ENCODE measurements at regions not wholly inside any gene's neighbourhood (a gene's known extent, or its start where the extent isn't known, plus 50 kb on each side); places are given as distances from the start of the nearest gene placed in this dataset.

DNA sequence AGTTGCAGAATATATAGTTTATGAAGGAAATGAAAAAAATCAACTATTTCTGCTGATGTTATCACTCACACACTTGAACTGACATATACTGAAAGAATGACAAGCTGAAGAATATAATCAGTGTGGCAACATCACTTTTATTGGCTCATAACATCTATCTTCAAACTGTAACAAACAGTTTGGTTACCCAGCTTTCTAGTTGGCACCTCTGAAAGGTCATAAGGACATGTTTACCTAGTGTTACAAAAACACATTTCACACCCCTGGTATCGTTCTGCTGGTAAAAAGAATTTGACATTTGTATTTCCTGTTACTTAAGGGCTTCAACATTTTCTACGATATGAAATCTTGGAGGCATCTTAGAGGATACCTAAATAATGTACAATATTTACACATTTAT, 1267.0 kb upstream of the NCAM2 start:
- ATAC-seq: no peak
- TF ChIP-seq TCF7L2 (IDR thresholded peaks at IDR 0.05; ENCODE audit: low read depth, low read length) (no peak), POLR2AphosphoS5 (IDR thresholded peaks at IDR 0.05; ENCODE audit: low read depth, low read length) (no peak), SIN3A (IDR thresholded peaks at IDR 0.05; ENCODE audit: borderline replicate concordance, insufficient read depth, low read depth, low read length) (no peak)
- TF ChIP-seq, protein P1, sequence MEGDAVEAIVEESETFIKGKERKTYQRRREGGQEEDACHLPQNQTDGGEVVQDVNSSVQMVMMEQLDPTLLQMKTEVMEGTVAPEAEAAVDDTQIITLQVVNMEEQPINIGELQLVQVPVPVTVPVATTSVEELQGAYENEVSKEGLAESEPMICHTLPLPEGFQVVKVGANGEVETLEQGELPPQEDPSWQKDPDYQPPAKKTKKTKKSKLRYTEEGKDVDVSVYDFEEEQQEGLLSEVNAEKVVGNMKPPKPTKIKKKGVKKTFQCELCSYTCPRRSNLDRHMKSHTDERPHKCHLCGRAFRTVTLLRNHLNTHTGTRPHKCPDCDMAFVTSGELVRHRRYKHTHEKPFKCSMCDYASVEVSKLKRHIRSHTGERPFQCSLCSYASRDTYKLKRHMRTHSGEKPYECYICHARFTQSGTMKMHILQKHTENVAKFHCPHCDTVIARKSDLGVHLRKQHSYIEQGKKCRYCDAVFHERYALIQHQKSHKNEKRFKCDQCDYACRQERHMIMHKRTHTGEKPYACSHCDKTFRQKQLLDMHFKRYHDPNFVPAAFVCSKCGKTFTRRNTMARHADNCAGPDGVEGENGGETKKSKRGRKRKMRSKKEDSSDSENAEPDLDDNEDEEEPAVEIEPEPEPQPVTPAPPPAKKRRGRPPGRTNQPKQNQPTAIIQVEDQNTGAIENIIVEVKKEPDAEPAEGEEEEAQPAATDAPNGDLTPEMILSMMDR (IDR thresholded peaks at IDR 0.05): no peak
- TF ChIP-seq, protein P2, sequence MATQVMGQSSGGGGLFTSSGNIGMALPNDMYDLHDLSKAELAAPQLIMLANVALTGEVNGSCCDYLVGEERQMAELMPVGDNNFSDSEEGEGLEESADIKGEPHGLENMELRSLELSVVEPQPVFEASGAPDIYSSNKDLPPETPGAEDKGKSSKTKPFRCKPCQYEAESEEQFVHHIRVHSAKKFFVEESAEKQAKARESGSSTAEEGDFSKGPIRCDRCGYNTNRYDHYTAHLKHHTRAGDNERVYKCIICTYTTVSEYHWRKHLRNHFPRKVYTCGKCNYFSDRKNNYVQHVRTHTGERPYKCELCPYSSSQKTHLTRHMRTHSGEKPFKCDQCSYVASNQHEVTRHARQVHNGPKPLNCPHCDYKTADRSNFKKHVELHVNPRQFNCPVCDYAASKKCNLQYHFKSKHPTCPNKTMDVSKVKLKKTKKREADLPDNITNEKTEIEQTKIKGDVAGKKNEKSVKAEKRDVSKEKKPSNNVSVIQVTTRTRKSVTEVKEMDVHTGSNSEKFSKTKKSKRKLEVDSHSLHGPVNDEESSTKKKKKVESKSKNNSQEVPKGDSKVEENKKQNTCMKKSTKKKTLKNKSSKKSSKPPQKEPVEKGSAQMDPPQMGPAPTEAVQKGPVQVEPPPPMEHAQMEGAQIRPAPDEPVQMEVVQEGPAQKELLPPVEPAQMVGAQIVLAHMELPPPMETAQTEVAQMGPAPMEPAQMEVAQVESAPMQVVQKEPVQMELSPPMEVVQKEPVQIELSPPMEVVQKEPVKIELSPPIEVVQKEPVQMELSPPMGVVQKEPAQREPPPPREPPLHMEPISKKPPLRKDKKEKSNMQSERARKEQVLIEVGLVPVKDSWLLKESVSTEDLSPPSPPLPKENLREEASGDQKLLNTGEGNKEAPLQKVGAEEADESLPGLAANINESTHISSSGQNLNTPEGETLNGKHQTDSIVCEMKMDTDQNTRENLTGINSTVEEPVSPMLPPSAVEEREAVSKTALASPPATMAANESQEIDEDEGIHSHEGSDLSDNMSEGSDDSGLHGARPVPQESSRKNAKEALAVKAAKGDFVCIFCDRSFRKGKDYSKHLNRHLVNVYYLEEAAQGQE (IDR thresholded peaks at IDR 0.05; ENCODE audit: insufficient read depth in 1 of 2, low read depth in 2 of 2, low read length in 1 of 2): no peak
- Histone ChIP-seq H3K27ac (ENCODE audit: low read length) (no peak overlapping the region), H3K27me3 (ENCODE audit: control insufficient read depth, insufficient read depth, low read length) (no peaks in the 10 kb centered on the region), H3K36me3 (ENCODE audit: control insufficient read depth, insufficient read depth, low read length) (no peaks in the 10 kb centered on the region), H3K4me1 (ENCODE audit: control insufficient read depth, insufficient read depth, low read length) (no peaks in the 10 kb centered on the region), H3K4me3 (ENCODE audit: low read depth in 2 of 2, low read length in 2 of 2) (no peak overlapping the region), H3K9me3 (ENCODE audit: control insufficient read depth, insufficient read depth, low read depth, low read length) (no peaks in the 10 kb centered on the region)
- POLR2A ChIA-PET: no interaction called here
- CTCF ChIA-PET: no interaction called here
- no peak for DNase-seq (ENCODE audit: low read depth, low spot score)
- no TSS peak for BruUV-seq (replicated peaks)
- intact Hi-C loops (cut with micrococcal nuclease; ENCODE audit: unreplicated experiment) (no loop called here), in situ Hi-C loops (cut with HindIII; ENCODE audit: low pct_unique_long_range_greater_than_20kb, low sequenced_read_pairs) (no loop called here)

- DNase-seq (ENCODE audit: low read depth, low spot score): no peak
- Histone ChIP-seq H3K4me3 (ENCODE audit: low read depth in 2 of 2, low read length in 2 of 2) (no peak overlapping the region), H3K27ac (ENCODE audit: low read length) (no peak overlapping the region), H3K36me3 (ENCODE audit: control insufficient read depth, insufficient read depth, low read length) (no peaks in the 10 kb centered on the region), H3K27me3 (ENCODE audit: control insufficient read depth, insufficient read depth, low read length) (no peaks in the 10 kb centered on the region), H3K4me1 (ENCODE audit: control insufficient read depth, insufficient read depth, low read length) (no peaks in the 10 kb centered on the region), H3K9me3 (ENCODE audit: control insufficient read depth, insufficient read depth, low read depth, low read length) (no peaks in the 10 kb centered on the region)
- ChIA-PET POLR2A (no interaction called here), CTCF (no interaction called here)
- no peak for ATAC-seq
- in situ Hi-C loops (cut with HindIII; ENCODE audit: low pct_unique_long_range_greater_than_20kb, low sequenced_read_pairs) (no loop called here), intact Hi-C loops (cut with micrococcal nuclease; ENCODE audit: unreplicated experiment) (no loop called here)
- no TSS peak for BruUV-seq (replicated peaks)
- TF ChIP-seq, protein P2 (IDR thresholded peaks at IDR 0.05; ENCODE audit: insufficient read depth in 1 of 2, low read depth in 2 of 2, low read length in 1 of 2): no peak
- TF ChIP-seq TCF7L2 (IDR thresholded peaks at IDR 0.05; ENCODE audit: low read depth, low read length) (no peak), POLR2AphosphoS5 (IDR thresholded peaks at IDR 0.05; ENCODE audit: low read depth, low read length) (no peak), SIN3A (IDR thresholded peaks at IDR 0.05; ENCODE audit: borderline replicate concordance, insufficient read depth, low read depth, low read length) (no peak)
- TF ChIP-seq, protein P1 (IDR thresholded peaks at IDR 0.05): no peak
Measured at GRCh38 chr21:19759836-19760235, 1238.4 kb upstream of the NCAM2 start.
